ENCODE measurements at regions not wholly inside any gene's neighbourhood (a gene's known extent, or its start where the extent isn't known, plus 50 kb on each side); places are given as distances from the start of the nearest gene placed in this dataset.
A peak's percentile ranks its signal among the peaks of the same experiment; 100 is the strongest.

- Histone ChIP-seq H3K27me3 (replicated peaks; ENCODE audit: control insufficient read depth, insufficient read depth, low read length) (no peaks in the 10 kb centered on the region), H3K4me1 (ENCODE audit: control insufficient read depth, insufficient read depth, low read length) (no peaks in the 10 kb centered on the region), H3K36me3 (ENCODE audit: control insufficient read depth, insufficient read depth, low read length, severe bottlenecking) (no peaks in the 10 kb centered on the region), H3K9ac (ENCODE audit: low read length) (no peak overlapping the region), H3K9me3 (ENCODE audit: control insufficient read depth, low read length) (peaks cover 10% of the 10 kb centered on the region), H3K4me3 (ENCODE audit: low read length) (no peak overlapping the region)
- DNase-seq (ENCODE audit: low read depth): no peak
These were observed 283.5 kb downstream of the LRATD1 start for GRCh38 chr2:14915983-14916382.

GRCh38 chr2:14923820-14924580 lies 291.5 kb downstream of the LRATD1 start:
- H3K4me1 ChIP-seq (ENCODE audit: control insufficient read depth, insufficient read depth, low read length): no peaks in the 10 kb centered on the region
- H3K9ac ChIP-seq (ENCODE audit: low read length): no peak overlapping the region
- no peak overlapping the region for H3K4me3 ChIP-seq (ENCODE audit: low read length)
- H3K9me3 ChIP-seq (ENCODE audit: control insufficient read depth, low read length): no peaks in the 10 kb centered on the region
- no peak for DNase-seq (ENCODE audit: low read depth)
- no peaks in the 10 kb centered on the region for H3K36me3 ChIP-seq (ENCODE audit: control insufficient read depth, insufficient read depth, low read length, severe bottlenecking)
- no peaks in the 10 kb centered on the region for H3K27me3 ChIP-seq (replicated peaks; ENCODE audit: control insufficient read depth, insufficient read depth, low read length)

DNA sequence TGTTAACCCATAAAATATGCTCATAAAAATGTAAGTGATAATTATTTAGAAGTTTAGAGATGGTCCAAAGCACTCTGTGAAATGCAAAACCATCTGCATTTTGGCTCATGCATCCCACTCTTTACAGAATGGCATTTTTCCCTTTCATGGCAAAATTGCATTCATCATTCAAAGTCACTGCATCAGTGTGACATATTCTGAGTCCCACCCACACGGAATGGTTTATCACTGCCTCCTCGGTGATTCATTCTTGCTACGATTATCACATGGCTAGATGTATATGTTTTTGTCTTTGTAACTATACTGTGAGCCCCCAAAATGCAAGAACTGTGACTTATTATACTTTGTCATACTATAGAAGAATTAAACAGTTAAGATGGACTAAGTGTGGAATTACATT lies 293.0 kb downstream of the LRATD1 start:
- H3K4me3 ChIP-seq (ENCODE audit: low read length): no peak overlapping the region
- H3K9ac ChIP-seq (ENCODE audit: low read length): no peak overlapping the region
- no peaks in the 10 kb centered on the region for H3K27me3 ChIP-seq (replicated peaks; ENCODE audit: control insufficient read depth, insufficient read depth, low read length)
- DNase-seq (ENCODE audit: low read depth): no peak
- no peaks in the 10 kb centered on the region for H3K36me3 ChIP-seq (ENCODE audit: control insufficient read depth, insufficient read depth, low read length, severe bottlenecking)
- no peaks in the 10 kb centered on the region for H3K9me3 ChIP-seq (ENCODE audit: control insufficient read depth, low read length)
- H3K4me1 ChIP-seq (ENCODE audit: control insufficient read depth, insufficient read depth, low read length): no peaks in the 10 kb centered on the region

DNA sequence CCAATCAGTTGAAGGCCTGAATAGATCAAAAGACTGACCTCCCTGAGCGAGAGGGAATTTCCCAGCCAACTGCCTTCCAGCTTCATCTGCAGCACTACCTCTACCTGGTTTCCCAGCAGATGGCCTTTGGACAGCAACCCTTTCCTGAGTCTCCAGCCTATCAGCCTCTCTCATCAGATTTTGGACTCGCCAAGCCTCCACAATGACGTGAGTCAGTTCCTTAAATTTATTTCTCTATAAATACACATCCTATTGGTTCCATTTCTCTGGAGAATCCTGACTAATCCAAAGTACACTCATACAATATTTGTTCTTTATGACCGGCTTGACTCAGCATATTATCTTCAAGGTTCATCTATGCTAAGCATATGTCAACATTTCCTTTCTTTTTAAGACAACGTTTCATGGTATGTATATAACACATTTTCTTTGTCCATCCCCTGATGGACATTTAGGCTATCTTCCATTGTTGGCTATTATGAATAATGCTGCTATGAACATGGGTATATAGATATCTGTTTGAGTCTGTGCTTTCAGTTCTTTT lies 294.6 kb downstream of the LRATD1 start:
- Histone ChIP-seq H3K4me1 (ENCODE audit: control insufficient read depth, insufficient read depth, low read length) (no peaks in the 10 kb centered on the region), H3K27me3 (replicated peaks; ENCODE audit: control insufficient read depth, insufficient read depth, low read length) (no peaks in the 10 kb centered on the region), H3K4me3 (ENCODE audit: low read length) (no peak overlapping the region), H3K9me3 (ENCODE audit: control insufficient read depth, low read length) (no peaks in the 10 kb centered on the region), H3K9ac (ENCODE audit: low read length) (no peak overlapping the region), H3K36me3 (ENCODE audit: control insufficient read depth, insufficient read depth, low read length, severe bottlenecking) (no peaks in the 10 kb centered on the region)
- DNase-seq (ENCODE audit: low read depth): no peak

DNA sequence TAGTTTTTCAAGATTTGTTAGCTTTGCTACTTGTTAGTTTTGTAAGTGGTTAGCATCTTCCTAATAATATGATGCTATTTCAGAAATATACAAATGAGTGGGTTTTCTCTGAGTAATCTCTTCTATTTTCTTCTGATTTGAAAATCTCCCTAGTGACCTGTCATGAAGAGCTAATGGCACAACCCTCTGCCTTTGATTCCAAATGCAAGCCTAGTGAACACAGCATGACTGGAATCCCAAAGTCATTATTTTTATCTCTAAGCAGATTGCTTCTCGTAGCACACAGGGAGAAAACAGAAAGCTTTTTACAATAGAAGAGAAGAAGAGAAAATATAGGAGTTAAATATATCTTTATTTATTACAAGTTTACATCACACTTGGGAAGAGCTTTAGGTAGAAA lies 295.5 kb downstream of the LRATD1 start:
- Histone ChIP-seq H3K36me3 (ENCODE audit: control insufficient read depth, insufficient read depth, low read length, severe bottlenecking) (no peaks in the 10 kb centered on the region), H3K9ac (ENCODE audit: low read length) (no peak overlapping the region), H3K27me3 (replicated peaks; ENCODE audit: control insufficient read depth, insufficient read depth, low read length) (no peaks in the 10 kb centered on the region), H3K9me3 (ENCODE audit: control insufficient read depth, low read length) (no peaks in the 10 kb centered on the region), H3K4me1 (ENCODE audit: control insufficient read depth, insufficient read depth, low read length) (no peaks in the 10 kb centered on the region), H3K4me3 (ENCODE audit: low read length) (no peak overlapping the region)
- no peak for DNase-seq (ENCODE audit: low read depth)

- no peak for DNase-seq (ENCODE audit: low read depth)
- H3K4me1 ChIP-seq (ENCODE audit: control insufficient read depth, insufficient read depth, low read length): no peaks in the 10 kb centered on the region
- no peaks in the 10 kb centered on the region for H3K36me3 ChIP-seq (ENCODE audit: control insufficient read depth, insufficient read depth, low read length, severe bottlenecking)
- H3K27me3 ChIP-seq (replicated peaks; ENCODE audit: control insufficient read depth, insufficient read depth, low read length): no peaks in the 10 kb centered on the region
- no peak overlapping the region for H3K9ac ChIP-seq (ENCODE audit: low read length)
- no peak overlapping the region for H3K4me3 ChIP-seq (ENCODE audit: low read length)
- no peaks in the 10 kb centered on the region for H3K9me3 ChIP-seq (ENCODE audit: control insufficient read depth, low read length)
These were observed 297.9 kb downstream of the LRATD1 start for GRCh38 chr2:14930441-14930840.

DNA sequence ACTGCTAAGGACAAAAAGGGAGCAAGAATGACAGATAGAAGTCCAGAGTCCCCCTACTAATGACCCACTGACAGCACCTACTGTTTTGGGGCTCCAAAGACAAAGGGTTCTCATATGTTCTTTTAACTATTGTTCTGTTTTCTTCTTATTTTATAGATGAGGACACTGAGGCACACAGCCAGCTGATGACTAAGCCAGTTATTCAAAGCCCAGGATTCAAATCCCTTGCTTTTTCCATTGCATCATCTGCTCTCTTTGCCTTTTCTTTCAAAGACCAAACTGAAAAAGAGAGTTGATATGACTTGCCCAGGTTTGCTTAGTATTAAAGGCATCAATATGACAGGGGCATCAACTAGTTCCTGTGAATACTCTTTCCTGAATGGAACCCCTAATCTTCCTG lies 299.8 kb downstream of the LRATD1 start:
- no peak overlapping the region for H3K9ac ChIP-seq (ENCODE audit: low read length)
- no peak overlapping the region for H3K4me3 ChIP-seq (ENCODE audit: low read length)
- peaks cover 4% of the 10 kb centered on the region for H3K9me3 ChIP-seq (ENCODE audit: control insufficient read depth, low read length)
- peak; percentile 8 for DNase-seq (ENCODE audit: low read depth)
- H3K27me3 ChIP-seq (replicated peaks; ENCODE audit: control insufficient read depth, insufficient read depth, low read length): no peaks in the 10 kb centered on the region
- H3K36me3 ChIP-seq (ENCODE audit: control insufficient read depth, insufficient read depth, low read length, severe bottlenecking): no peaks in the 10 kb centered on the region
- H3K4me1 ChIP-seq (ENCODE audit: control insufficient read depth, insufficient read depth, low read length): no peaks in the 10 kb centered on the region

GRCh38 chr2:14933753-14934152 lies 301.2 kb downstream of the LRATD1 start:
- H3K27me3 ChIP-seq (replicated peaks; ENCODE audit: control insufficient read depth, insufficient read depth, low read length): no peaks in the 10 kb centered on the region
- H3K9ac ChIP-seq (ENCODE audit: low read length): no peak overlapping the region
- H3K4me1 ChIP-seq (ENCODE audit: control insufficient read depth, insufficient read depth, low read length): no peaks in the 10 kb centered on the region
- H3K36me3 ChIP-seq (ENCODE audit: control insufficient read depth, insufficient read depth, low read length, severe bottlenecking): no peaks in the 10 kb centered on the region
- no peak for DNase-seq (ENCODE audit: low read depth)
- H3K9me3 ChIP-seq (ENCODE audit: control insufficient read depth, low read length): peaks cover 8% of the 10 kb centered on the region
- no peak overlapping the region for H3K4me3 ChIP-seq (ENCODE audit: low read length)

DNA sequence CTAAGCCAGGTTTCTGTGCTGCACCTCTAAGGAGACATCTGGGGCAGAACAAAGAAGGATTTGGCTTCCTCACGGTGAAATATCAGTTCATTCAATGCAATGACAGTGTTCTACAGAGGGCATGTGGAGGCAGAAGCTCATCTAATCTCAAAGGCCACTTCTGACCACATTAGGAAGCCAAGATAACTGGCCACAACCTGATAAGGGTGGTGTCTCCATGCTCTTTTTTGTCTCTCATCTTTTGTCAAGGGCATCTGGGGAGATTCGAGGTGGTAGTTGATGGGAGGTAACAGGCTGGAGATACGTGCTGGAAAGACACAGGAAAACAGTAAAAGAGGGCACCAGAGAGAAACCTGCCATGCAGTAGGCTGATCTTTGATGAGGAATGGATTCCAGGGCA lies 303.9 kb downstream of the LRATD1 start:
- H3K4me3 ChIP-seq (ENCODE audit: low read length): no peak overlapping the region
- H3K9ac ChIP-seq (ENCODE audit: low read length): no peak overlapping the region
- no peaks in the 10 kb centered on the region for H3K36me3 ChIP-seq (ENCODE audit: control insufficient read depth, insufficient read depth, low read length, severe bottlenecking)
- H3K9me3 ChIP-seq (ENCODE audit: control insufficient read depth, low read length): peaks cover 8% of the 10 kb centered on the region
- H3K27me3 ChIP-seq (replicated peaks; ENCODE audit: control insufficient read depth, insufficient read depth, low read length): no peaks in the 10 kb centered on the region
- H3K4me1 ChIP-seq (ENCODE audit: control insufficient read depth, insufficient read depth, low read length): no peaks in the 10 kb centered on the region
- DNase-seq (ENCODE audit: low read depth): no peak

- no peak for DNase-seq (ENCODE audit: low read depth)
- Histone ChIP-seq H3K9me3 (ENCODE audit: control insufficient read depth, low read length) (peaks cover 8% of the 10 kb centered on the region), H3K36me3 (ENCODE audit: control insufficient read depth, insufficient read depth, low read length, severe bottlenecking) (no peaks in the 10 kb centered on the region), H3K9ac (ENCODE audit: low read length) (no peak overlapping the region), H3K4me3 (ENCODE audit: low read length) (no peak overlapping the region), H3K4me1 (ENCODE audit: control insufficient read depth, insufficient read depth, low read length) (no peaks in the 10 kb centered on the region), H3K27me3 (replicated peaks; ENCODE audit: control insufficient read depth, insufficient read depth, low read length) (no peaks in the 10 kb centered on the region)
These were observed 304.8 kb downstream of the LRATD1 start for GRCh38 chr2:14937336-14937735.

GRCh38 chr2:14941151-14941631 lies 308.7 kb downstream of the LRATD1 start:
- Histone ChIP-seq H3K36me3 (ENCODE audit: control insufficient read depth, insufficient read depth, low read length, severe bottlenecking) (no peaks in the 10 kb centered on the region), H3K4me1 (ENCODE audit: control insufficient read depth, insufficient read depth, low read length) (no peaks in the 10 kb centered on the region), H3K9me3 (ENCODE audit: control insufficient read depth, low read length) (peaks cover 8% of the 10 kb centered on the region), H3K27me3 (replicated peaks; ENCODE audit: control insufficient read depth, insufficient read depth, low read length) (no peaks in the 10 kb centered on the region), H3K4me3 (ENCODE audit: low read length) (no peak overlapping the region), H3K9ac (ENCODE audit: low read length) (no peak overlapping the region)
- no peak for DNase-seq (ENCODE audit: low read depth)

- Histone ChIP-seq H3K4me3 (ENCODE audit: low read length) (no peak overlapping the region), H3K9me3 (ENCODE audit: control insufficient read depth, low read length) (no peaks in the 10 kb centered on the region), H3K36me3 (ENCODE audit: control insufficient read depth, insufficient read depth, low read length, severe bottlenecking) (no peaks in the 10 kb centered on the region), H3K9ac (ENCODE audit: low read length) (no peak overlapping the region), H3K4me1 (ENCODE audit: control insufficient read depth, insufficient read depth, low read length) (no peaks in the 10 kb centered on the region), H3K27me3 (replicated peaks; ENCODE audit: control insufficient read depth, insufficient read depth, low read length) (no peaks in the 10 kb centered on the region)
- no peak for DNase-seq (ENCODE audit: low read depth)
These were observed 310.5 kb downstream of the LRATD1 start for GRCh38 chr2:14942987-14943386.

Measured in adipocyte (in vitro differentiated cells).